RWPE1 (cell line): ENCODE measurements at regions not wholly inside any gene's neighbourhood (a gene's known extent, or its start where the extent isn't known, plus 50 kb on each side); places are given as distances from the start of the nearest gene placed in this dataset.

Source experiments
- CTCF ChIA-PET: fragments of 350-600 bp; sonication (Branson Sonifier 250); formaldehyde crosslinking; extraction: SDS; loops from one replicate; lab custom pipeline; 2021; lab: Yijun Ruan, JAX
- POLR2A ChIA-PET: fragments of 400-600 bp; formaldehyde crosslinking; extraction: SDS; loops from one replicate; lab custom pipeline; 2020; ENCODE audit warnings: antibody characterized with exemption; ENCODE audit not compliant: low non-redundant PET; lab: Yijun Ruan, JAX
- DNase-seq: peaks from one replicate; pipeline ENCODE4 v3.0.0; 2012; ENCODE audit warnings: low spot score
- H3K27ac ChIP-seq: fragments of 450-650 bp; 2 replicates; pipeline ENCODE4 v1.5.1; 2017
- CTCF ChIP-seq: fragments of 450-650 bp; conservative IDR thresholded peaks from 2 replicates; pipeline ENCODE4 v1.5.1; 2017; ENCODE audit warnings: low read depth, mild to moderate bottlenecking

DNA sequence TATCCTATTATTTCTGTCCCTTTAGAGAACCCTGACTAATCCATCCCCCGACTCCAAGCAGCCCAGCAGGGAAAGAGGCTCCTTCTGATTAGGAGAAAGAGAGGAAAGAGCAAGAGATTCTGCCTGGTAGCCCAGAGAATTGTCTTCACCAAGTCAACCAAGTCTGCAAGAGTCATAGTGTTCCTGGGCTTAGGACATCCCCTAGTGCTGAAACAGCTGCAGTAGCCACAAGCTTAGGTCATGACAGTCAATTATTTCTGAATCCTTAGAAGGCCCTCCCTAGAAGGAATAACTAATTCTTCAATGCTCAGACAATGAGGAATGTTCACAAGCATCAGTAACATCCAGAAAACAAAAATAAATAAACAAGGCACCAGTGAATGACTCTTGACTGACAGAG, 480.3 kb upstream of the GRIA3 start:
- CTCF ChIA-PET: no interaction called here

DNA sequence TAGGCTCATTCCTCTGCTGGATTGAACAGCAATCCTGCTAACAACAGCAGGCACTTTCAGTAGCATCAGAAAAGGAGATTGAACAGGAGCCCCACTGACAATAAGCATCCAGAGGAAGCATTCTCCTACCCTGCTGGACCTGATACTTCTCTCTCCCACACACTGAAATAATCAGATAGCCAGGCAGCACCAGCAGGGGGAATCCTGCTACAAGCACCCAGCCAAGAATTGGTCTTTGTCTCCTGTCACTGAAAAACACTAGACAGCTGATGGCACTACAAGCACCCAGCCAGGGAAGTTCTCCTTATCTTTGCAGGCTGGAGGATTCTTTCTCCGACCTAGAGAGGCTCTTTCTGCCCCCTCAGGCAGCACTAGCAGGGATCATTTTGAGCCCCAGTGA, 444.3 kb upstream of the GRIA3 start:
- CTCF ChIA-PET: no interaction called here
- no peak for DNase-seq
- no peak overlapping the region for H3K27ac ChIP-seq
- TF ChIP-seq CTCF: no peak
- POLR2A ChIA-PET: no interaction called here

More for the DNA sequence above, 480.3 kb upstream of the GRIA3 start:
- no peak overlapping the region for H3K27ac ChIP-seq
- POLR2A ChIA-PET: no interaction called here
- DNase-seq: no peak
- TF ChIP-seq CTCF: no peak

- no peak for TF ChIP-seq CTCF
- ChIA-PET POLR2A (no interaction called here), CTCF (no interaction called here)
- H3K27ac ChIP-seq: no peak overlapping the region
- DNase-seq: no peak
Measured at GRCh38 chrX:122770581-122770980, 413.5 kb upstream of the GRIA3 start.

- POLR2A ChIA-PET: no interaction called here
- no peak for DNase-seq
- no peak overlapping the region for H3K27ac ChIP-seq
Measured at GRCh38 chrX:122771933-122772332, 412.1 kb upstream of the GRIA3 start.

GRCh38 chrX:122777766-122778165, 406.3 kb upstream of the GRIA3 start:
- no peak for TF ChIP-seq CTCF
- DNase-seq: no peak
- ChIA-PET POLR2A (no interaction called here), CTCF (no interaction called here)
- no peak overlapping the region for H3K27ac ChIP-seq

More at GRCh38 chrX:122771933-122772332, 412.1 kb upstream of the GRIA3 start:
- CTCF ChIA-PET: no interaction called here
- no peak for TF ChIP-seq CTCF

DNA sequence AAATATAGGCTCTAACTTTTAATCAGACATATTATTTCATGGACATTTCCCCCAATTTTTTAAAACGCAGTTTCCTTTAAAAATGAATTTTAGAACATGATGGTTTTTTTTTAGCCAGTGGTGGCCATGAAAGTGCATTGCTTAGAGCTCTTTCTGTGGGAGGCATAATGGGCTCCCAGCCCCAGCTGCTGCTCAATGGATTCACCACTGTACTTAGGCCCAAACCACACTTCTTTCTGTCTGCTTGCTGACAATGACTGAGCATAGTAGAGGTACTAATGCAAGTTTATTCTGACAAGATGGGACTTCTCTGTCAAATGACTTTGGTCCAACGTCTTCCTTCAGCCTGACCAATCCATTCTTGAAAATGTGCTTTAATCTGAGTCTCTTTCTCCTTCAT, 400.2 kb upstream of the GRIA3 start:
- ChIA-PET POLR2A (no interaction called here), CTCF (interaction anchor here (0.7 kb wide), 1 partner anchor 1411 kb away, joined by 3 read pairs; no protein-coding TSS in a partner anchor)
- DNase-seq: no peak
- no peak overlapping the region for H3K27ac ChIP-seq
- TF ChIP-seq CTCF: no peak
